Fibroblast of skin of abdomen (primary cell): ENCODE measurements at regions not wholly inside any gene's neighbourhood (a gene's known extent, or its start where the extent isn't known, plus 50 kb on each side); places are given as distances from the start of the nearest gene placed in this dataset.
"Not testable (repeated sequence)": the region's sequence is repeated elsewhere in the genome, so short reads cannot be mapped to it uniquely, and the experiment has no call there.

Source experiments
- DNase-seq: peaks from one replicate; pipeline ENCODE4 v3.0.0-alpha.2; 2013

- DNase-seq: no peak
Observed at GRCh38 chr5:82639393-82640144, 361.4 kb upstream of the RPS23 start.

GRCh38 chr5:82636591-82636990 lies 358.4 kb upstream of the RPS23 start:
- no peak for DNase-seq

DNA sequence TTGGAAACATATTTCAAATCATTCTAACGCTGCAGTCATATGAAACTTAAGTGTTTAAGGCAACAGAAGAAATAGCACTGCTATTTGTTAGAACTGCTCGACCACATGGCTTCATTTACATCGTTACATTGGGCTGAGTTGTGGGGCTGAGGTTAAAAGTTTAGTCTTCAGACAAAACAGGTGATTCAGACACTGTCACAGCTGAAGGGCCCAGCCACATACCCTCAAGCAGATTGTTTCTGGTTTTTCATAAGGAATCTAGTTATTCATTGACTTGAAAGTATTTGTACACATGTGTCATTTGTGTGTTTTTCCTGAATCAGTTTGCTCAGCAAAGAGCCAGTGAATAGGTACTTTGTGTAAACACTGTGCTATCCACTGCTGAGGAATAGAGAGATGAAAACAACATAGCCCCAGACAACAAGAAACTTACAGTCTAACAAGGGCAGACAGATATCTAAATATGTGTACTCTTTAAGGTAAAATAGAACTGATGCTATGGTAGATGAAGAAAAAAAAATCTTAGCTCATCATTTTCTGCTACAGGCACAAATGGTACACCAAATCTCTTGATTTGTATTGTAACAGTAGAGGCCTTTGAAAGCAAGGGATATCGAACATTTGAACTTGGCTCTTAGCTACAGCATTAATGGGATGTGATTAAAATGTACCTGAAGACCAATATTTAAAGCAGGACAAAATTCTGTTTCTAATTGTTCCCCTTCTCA lies 357.6 kb upstream of the RPS23 start:
- DNase-seq: peak; percentile 92

- DNase-seq: no peak
Observed at GRCh38 chr5:82628364-82628910, 350.3 kb upstream of the RPS23 start.

- not testable (repeated sequence) for DNase-seq
Observed at GRCh38 chr5:82626905-82627591, 348.9 kb upstream of the RPS23 start.

DNA sequence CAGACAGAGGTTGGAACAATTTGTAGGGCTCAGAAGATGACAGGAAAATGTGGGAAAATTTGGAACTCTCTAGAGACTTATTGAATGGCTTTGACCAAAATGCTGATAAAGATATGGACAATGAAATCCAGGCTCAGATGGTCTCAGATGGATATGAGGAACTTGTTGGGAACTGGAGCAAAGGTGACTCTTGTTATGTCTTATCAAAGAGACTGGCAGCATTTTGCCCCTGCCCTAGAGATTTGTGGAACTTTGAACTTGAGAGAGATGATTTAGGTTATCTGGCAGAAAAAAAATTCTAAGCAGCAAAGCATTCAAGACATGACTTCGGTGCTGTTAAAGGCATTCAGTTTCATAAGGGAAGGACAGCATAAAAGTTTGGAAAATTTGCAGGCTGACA lies 347.9 kb upstream of the RPS23 start:
- DNase-seq: not testable (repeated sequence)

DNA sequence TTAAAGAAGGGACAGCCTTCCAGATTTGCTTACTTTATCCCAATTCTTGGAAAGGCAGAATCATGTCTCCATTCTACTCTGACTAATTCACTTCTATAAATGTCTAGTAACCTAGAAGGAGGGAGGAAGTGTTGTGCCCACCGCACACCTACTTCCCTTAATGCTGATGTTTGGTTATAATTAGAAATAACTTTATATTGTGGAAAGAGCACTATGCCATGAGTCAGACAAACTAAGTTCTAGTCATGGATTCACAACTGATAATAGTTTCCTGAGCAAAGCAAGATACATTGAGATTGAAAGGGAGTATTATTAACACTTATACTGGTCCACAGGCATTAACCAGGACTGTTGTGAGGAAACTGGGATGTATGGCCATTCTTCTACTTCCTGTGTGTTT lies 345.9 kb upstream of the RPS23 start:
- no peak for DNase-seq

DNA sequence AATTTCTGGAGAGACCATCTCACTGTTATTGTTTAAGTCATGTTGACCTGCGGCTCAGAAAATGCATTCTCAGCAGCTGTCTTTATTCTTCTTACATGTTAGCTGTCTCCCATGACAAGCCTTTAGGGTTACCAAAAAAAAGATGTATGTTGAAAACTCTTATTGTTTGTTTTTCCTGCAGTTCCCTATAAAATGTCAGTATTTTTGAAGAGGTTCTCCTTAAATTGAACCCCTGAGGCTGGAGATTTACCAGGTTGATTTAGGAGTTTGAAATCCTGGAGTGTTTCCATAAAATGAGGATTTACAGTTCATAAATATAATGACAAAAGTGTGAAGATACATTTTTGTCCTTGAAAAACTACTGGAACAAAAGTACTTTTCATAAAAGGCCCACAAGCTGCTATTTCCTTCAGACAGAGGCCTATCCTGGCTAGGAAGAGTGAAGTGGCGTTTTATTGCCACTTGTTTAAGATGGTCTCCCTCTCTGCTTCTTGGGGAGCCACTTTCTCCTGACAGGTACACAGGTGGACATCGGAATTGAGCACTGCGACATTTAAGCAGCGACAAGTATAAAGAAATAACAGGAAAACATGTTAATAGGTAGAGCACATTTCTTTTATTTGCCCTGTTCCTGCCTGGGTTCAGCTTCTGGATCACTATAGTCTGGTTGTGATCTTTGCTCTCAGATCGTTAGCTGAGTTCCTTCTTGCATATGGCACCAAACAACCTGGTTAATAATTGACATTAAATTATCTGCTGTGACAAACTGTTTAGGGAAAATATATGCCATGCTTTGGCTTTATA lies 344.8 kb upstream of the RPS23 start:
- DNase-seq: no peak

DNA sequence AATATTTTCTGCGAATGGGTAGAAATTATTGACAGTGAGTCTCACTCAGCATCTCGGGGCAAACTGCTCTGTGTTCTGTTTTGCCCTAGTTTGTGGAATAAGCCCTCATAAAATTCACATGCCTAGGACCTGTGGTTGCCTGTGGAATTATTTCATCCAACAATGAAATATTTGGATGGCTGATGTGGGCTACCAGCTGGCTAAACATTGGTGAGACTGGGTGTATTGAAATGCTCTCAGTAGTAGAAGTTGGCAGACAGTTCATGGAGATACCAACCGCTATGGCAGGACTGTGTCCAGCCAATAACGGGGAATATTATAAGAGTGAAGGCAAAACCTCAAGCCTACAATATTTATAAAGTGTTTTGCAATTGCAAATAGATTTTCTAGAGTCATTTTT lies 344.1 kb upstream of the RPS23 start:
- no peak for DNase-seq

- DNase-seq: no peak
Observed at GRCh38 chr5:82620957-82621600, 342.9 kb upstream of the RPS23 start.

- no peak for DNase-seq
Observed at GRCh38 chr5:82619097-82619496, 340.9 kb upstream of the RPS23 start.

DNA sequence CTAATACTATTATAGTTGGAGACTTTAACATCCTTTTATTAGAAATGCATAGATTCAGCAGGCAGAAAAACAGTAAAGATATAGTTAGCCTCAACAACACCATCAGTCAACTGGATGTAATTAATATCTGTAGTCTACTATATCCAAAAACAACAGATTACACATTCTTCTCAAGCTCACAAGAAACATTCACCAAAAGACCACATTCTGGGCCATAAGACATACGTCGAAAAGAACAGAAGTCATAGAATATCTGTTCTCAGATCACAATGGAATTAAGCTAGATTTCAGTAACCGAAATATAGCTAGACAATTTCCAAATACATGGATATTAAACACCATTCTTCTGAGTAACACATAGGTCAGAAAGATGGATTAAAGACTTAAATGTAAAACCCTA lies 336.6 kb upstream of the RPS23 start:
- no peak for DNase-seq

GRCh38 chr5:82613891-82614290 lies 335.7 kb upstream of the RPS23 start:
- peak; percentile 42 for DNase-seq

GRCh38 chr5:82610686-82611085 lies 332.5 kb upstream of the RPS23 start:
- DNase-seq: no peak

DNA sequence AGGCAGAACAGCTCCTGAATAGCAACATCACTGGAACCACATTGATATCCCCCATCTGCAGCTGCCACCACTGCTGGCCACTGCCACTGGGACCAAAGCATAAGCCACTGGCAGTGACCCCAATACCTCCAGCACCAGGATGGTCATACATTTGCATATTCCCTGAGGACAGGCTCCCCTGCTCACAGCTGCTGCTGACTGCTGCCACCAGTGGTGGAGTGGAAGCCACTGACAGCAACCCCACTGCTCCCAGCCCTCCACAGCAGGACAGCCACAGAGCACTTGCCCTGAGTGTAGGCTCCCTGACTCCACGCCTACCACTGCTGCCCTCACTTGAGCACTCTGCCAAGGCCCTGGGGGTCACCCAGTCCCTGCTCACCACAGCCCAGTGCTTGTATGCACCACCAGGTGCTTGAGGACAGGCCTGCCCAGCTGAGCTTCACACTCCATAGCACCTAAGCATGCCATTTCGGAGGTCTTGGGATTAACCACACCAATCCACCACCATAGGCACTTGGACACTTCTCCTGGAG lies 327.4 kb upstream of the RPS23 start:
- no peak for DNase-seq

GRCh38 chr5:82603033-82603987 lies 325.2 kb upstream of the RPS23 start:
- no peak for DNase-seq

GRCh38 chr5:82601861-82602260 lies 323.7 kb upstream of the RPS23 start:
- no peak for DNase-seq

DNA sequence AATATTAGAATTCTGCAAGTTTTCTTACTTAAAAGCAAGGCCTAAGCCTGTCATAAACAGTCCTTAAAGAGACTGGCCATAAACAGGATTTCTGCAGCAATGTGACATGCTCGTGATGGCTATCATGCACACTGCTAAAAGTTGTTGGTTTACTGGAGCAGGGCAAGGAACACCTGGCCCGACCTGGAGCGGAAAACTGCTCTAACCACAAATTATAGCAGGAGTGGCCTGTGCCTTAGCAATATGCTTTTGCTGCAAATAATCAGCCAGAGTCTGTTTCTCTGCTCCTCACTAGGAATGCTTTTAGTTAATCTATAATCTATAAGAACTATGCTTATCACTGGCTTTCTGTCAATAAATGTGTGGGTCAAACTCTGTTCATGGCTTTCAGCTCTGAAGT lies 322.9 kb upstream of the RPS23 start:
- DNase-seq: no peak

GRCh38 chr5:82599692-82600091 lies 321.5 kb upstream of the RPS23 start:
- DNase-seq: peak; percentile 33

DNA sequence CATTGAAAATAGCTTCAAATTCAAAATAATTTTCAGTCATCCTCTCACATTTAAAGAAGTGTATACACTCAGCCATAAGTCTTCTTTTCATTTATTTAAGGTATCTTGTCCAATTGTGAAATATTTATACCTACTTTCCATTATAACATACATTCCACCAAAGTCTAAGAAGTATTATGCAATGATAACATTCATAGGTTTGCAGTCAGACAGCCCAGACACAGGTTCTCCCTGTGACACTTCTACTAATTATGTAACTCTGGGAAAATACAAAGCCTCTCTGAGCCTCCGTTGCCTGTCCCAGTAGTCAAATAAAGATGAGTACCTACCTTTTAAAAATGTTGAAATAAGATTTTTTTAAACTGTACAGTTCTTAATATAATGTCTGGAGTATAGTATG lies 320.9 kb upstream of the RPS23 start:
- no peak for DNase-seq
